Stimulated activated CD4-positive, alpha-beta T cell treated with anti-CD3 and anti-CD28 coated beads, Interleukin-1b, Interleukin-23, amount 100 ng/mL, for 4 hours (primary cell): ENCODE measurements at regions not wholly inside any gene's neighbourhood (a gene's known extent, or its start where the extent isn't known, plus 50 kb on each side); places are given as distances from the start of the nearest gene placed in this dataset.

Source experiments
- DNase-seq, 2 donors: peaks; one replicate each; pipeline ENCODE4 v3.0.0-alpha.2; 2020; ENCODE audit warnings: low read depth in 2 of 2

- DNase-seq, result no peak
These were observed 55.3 kb upstream of the POM121L12 start for GRCh38 chr7:52980129-52980528.

- DNase-seq, result no peak
These were observed 62.3 kb upstream of the POM121L12 start for GRCh38 chr7:52973126-52973525.

- no peak for DNase-seq
These were observed 72.9 kb upstream of the POM121L12 start for GRCh38 chr7:52962402-52963076.

GRCh38 chr7:52961084-52961483, 74.3 kb upstream of the POM121L12 start:
- DNase-seq, result no peak

GRCh38 chr7:52959878-52960660, 75.4 kb upstream of the POM121L12 start:
- no peak for DNase-seq

- DNase-seq, result no peak
These were observed 76.1 kb upstream of the POM121L12 start for GRCh38 chr7:52959336-52959735.

- no peak for DNase-seq
These were observed 76.8 kb upstream of the POM121L12 start for GRCh38 chr7:52958621-52959140.

GRCh38 chr7:52956379-52956915, 79.0 kb upstream of the POM121L12 start:
- DNase-seq, result no peak

- no peak for DNase-seq
These were observed 79.9 kb upstream of the POM121L12 start for GRCh38 chr7:52955522-52955921.

- DNase-seq, result no peak
These were observed 90.5 kb upstream of the POM121L12 start for GRCh38 chr7:52944921-52945320.

- DNase-seq, result no peak
These were observed 95.0 kb upstream of the POM121L12 start for GRCh38 chr7:52940481-52940880.

GRCh38 chr7:52938455-52939133, 96.8 kb upstream of the POM121L12 start:
- no peak for DNase-seq

- no peak for DNase-seq
These were observed 98.7 kb upstream of the POM121L12 start for GRCh38 chr7:52936750-52937149.

GRCh38 chr7:52928591-52928990, 106.8 kb upstream of the POM121L12 start:
- DNase-seq, result no peak

GRCh38 chr7:52925332-52925731, 110.1 kb upstream of the POM121L12 start:
- DNase-seq, result no peak

- no peak for DNase-seq
These were observed 114.5 kb upstream of the POM121L12 start for GRCh38 chr7:52920977-52921376.

- no peak for DNase-seq
These were observed 117.4 kb upstream of the POM121L12 start for GRCh38 chr7:52917982-52918578.

- no peak for DNase-seq
These were observed 123.6 kb upstream of the POM121L12 start for GRCh38 chr7:52911795-52912194.

- no peak for DNase-seq
These were observed 124.1 kb upstream of the POM121L12 start for GRCh38 chr7:52911326-52911725.

- no peak for DNase-seq
These were observed 125.5 kb upstream of the POM121L12 start for GRCh38 chr7:52909935-52910334.

- no peak for DNase-seq
These were observed 126.3 kb upstream of the POM121L12 start for GRCh38 chr7:52909131-52909530.

- DNase-seq, result no peak
These were observed 137.7 kb upstream of the POM121L12 start for GRCh38 chr7:52897713-52898112.
